Right renal pelvis (tissue), 4 donors: ENCODE measurements at regions not wholly inside any gene's neighbourhood (a gene's known extent, or its start where the extent isn't known, plus 50 kb on each side); places are given as distances from the start of the nearest gene placed in this dataset.
"Not testable (repeated sequence)": the region's sequence is repeated elsewhere in the genome, so short reads cannot be mapped to it uniquely, and the experiment has no call there.

Experiments used
- DNase-seq, 4 donors: peaks; one replicate each; pipeline ENCODE4 v3.0.0-alpha.2; 2013; ENCODE audit warnings: low read depth in 4 of 4, low spot score in 3 of 4, missing footprints in 1 of 4

DNA sequence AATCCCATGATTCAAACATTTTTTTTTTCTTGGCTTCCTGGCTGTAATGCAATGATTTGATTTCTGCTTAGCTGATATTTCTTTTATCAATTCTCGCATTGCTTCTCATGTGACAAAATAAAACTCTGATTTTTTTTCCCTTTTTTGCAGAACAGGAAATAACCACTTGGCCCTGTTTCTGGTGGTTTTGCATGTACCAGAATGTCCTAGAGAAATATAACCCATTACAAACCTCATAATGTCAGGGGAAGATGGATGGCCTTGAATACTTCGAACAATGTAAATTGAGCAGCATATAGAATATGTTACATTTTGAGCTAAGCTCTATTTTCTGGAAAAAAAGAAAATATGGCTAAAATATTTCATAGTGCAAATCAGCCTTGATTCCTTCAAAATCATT is 275.6 kb downstream of the RAP2B start:
- DNase-seq: no peak

DNA sequence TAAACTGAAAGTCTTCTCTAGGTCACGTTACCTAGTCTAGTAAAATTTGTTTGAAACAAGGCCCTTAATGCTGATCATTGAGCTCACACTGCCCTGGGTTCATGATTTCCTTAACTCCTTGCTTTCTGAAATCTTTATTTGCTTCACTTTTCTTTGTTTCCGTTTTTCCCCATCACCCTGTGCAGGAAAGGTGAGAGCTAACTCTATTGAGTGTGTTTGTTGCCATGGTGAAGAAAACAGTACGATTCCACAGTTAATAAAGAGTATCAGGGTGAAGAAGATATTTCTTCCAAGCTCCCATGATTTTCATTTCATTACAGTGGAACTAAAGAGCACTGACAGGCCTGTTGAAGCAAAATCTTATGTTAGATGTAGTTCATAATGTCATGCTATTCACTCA is 276.2 kb downstream of the RAP2B start:
- no peak for DNase-seq

DNA sequence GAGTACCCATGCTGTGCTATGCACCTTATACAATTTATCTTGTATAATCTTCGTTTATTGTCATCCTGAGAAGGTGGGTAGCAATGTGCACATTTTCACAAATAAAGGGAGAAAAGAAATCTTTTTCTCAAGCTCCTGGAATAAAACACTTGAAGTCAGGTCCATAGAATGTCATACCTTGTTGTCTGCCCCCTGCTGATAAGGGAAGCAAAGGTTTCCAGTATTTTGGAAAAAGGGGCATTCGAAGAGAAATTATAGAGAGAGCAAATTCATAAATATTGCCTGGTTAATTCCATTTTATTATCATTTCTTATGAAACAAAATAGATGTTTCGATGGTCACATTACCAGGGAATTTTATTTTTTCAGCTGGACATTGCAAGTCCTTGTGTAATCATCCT is 277.8 kb downstream of the RAP2B start:
- no peak for DNase-seq

DNA sequence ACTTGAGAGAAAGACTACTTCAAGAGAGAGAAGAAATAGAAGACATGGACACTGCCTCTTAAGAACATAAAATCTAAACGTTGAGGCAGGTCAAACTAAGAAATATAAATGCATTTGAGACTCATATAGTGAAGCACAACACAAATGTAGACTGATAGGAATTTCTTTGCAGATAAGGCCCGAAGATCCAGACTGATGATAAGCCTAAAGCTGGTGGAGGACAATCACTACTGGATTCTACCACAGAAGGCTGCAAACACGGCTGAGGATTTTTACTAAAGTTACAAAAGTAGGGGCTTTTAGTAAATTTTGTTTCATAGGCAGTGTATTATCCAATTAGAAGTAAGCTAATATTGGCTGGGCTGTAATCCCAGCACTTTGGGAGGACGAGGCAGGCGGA is 278.3 kb downstream of the RAP2B start:
- no peak for DNase-seq

DNA sequence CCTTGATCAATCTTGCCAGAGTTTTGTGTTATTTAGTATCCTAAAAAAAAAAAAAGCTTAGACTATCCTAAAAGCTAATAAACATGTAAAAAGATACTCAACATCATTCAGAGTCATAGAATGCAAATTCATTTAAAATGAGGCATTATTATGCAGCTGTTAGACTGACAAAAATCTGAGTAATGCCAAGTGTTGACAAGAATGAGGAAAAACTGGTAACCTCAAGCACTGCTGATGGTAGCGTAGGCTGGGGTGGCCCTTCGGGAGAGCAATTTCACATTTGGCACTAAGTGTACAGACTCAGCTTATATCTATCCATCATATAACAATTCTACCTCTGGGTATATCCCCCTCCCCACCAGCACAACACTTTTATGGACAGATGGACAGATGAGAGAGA is 280.4 kb downstream of the RAP2B start:
- DNase-seq: no peak

DNA sequence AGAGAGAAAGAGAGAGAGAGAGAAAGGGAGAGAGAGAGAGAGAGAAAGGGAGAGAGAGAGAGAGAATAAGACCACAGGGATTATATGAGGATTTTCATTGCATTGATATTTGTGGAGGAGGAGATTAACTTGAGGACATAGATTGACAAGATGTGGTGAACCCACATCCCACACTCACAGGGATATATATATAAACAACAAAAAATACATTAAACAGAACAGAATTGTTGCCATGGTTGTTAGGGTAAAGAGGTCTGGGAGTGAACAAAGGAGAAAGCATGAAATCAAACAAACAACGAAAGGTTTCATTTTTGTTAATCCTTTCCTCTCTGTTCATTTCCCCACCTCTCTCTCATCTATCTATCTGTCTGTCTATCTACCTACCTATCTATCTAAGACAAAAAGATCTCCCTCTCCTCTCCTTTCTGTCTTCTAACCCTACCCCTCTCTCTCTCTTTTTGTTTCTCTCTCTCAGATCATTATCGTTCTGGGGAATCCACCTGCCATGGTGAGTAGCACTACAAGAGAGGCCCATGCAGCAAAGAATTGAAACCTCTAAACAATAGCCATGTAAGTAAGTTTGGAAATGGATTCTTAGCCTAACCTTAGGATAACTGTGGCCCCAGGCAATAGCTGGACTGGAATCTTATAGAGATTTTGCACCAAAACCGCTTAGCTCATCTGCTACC is 280.9 kb downstream of the RAP2B start:
- no peak for DNase-seq

DNA sequence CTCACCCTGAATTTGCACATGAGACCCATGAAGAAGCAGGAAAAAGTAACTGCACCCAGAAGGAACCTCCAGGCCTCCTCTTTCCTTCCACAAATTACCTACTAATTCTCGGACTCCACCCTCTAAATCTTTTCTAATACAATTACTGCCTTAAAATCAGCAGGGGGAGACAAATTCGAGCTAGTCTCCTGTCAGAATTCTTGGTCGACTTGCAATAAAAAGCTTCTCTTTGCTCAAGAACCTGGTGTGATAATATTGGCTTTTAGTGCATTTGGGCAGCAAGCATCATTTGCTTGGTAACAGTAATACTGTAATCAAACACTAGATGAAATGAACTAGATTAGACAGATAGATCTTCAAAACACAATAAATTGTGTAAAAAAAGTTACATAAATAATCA is 281.9 kb downstream of the RAP2B start:
- DNase-seq: no peak

DNA sequence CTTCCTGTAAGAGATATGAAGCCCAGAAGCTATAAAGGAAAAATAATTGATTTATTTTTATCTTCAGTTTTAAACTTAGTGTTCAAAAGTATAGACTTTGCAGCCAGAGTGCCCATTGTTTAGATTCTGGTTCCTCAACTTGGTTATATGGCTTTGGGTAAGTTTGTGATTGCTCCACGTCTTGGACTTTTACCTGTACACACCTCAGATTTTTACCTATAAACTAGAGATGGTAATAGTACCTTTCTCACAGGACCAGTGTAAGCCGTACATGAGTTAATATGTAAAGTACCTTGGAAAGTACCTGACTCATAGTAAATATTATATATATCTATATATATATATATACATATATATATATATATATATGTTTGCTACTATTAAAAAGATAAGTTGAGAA is 283.8 kb downstream of the RAP2B start:
- DNase-seq: no peak

DNA sequence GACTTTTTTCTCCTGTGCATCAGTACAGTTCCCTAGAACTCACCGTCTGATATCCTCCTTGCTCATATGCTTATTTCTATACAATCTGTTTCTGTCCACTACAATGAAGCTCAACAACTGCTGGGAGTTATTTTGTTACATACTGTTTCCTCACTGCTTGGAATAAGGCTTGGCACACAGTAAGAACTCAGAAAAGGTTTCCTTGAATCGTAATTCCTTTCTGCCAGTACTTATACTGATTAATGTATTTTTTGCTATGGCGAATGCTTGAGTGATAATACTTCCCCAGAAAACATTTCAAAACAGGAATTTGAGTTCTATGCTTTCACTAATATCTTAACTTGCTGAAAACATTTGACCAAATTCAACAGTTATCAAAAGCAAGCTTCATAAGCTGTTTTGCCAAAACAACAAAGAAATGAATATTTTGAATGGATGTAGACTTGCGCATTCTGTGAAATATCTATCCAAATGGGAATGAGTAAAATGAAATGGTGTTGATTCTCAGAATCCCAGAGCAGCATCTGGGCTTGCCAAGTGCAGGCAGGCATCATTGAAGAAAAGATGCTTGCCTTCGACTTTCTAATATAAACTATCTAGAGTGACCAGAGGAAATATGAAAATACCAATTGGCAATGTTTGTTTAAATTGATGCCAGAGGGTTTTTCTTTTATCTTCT is 286.3 kb downstream of the RAP2B start:
- DNase-seq: no peak

DNA sequence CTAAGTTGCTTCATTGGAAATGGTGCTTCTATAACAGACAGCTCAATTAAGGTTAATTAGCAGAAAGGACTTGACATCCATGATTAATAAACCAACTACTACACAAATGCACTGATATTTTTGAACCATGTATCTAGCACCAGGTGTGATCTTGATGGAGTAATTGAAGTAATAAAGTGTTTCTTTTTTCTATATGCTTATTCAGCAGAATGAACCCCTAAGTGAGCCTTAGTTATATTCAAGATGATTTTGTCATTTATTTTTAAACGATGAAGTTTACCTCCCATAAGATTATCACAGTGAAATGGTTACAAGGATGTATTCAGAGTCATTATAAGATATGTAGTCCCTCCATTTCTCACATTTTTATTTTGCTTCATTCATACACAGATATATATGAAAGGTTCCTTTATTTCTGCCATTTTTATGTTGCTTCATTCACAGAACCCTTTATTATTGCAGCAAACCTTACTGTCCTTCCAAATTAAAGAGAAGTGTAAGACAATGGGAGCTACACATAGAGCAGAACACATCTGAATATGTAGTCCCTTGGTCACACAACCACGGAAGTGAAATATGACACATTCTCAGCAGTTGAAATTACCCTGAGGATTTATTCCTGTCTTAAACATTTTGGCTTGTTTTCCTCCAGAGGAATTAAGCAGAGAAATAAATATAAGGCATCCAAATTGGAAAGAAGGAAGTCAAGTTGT is 295.0 kb downstream of the RAP2B start:
- no peak for DNase-seq

DNA sequence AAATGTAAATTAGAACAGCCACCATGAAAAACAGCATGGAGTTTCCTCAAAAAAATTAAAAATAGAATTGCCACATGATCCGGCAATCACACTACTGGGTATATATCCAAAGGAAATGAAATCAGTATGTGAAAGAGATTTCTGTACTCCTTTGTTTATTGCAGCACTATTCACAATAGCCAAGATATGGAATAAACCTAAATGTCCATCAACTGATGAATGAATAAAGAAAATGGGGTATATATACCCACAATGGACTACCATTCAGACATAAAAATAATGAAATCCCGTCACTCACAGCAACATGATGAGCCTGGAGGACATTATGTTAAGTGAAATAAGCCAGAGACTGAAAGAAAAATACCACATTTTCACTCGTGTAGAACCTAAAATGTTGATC is 296.9 kb downstream of the RAP2B start:
- no peak for DNase-seq

DNA sequence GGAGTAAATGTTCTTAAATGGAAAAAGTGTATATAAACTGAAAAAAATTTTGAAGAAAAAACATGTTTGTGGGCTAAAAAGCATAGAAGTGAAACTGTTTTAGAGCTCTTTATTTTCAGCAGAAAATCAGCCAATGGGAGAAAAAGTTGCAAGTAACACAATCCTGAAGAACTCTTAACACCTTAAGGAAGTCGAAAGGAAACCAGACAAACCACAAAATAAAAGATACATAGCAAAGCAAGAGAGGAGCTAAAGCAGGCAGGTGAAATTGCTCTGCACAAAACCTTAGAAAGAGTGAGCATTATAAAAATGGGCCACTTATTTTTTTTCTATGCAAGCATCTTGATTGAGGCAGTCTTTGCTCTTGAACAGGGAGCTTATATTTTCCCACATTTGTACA is 300.5 kb downstream of the RAP2B start:
- no peak for DNase-seq

DNA sequence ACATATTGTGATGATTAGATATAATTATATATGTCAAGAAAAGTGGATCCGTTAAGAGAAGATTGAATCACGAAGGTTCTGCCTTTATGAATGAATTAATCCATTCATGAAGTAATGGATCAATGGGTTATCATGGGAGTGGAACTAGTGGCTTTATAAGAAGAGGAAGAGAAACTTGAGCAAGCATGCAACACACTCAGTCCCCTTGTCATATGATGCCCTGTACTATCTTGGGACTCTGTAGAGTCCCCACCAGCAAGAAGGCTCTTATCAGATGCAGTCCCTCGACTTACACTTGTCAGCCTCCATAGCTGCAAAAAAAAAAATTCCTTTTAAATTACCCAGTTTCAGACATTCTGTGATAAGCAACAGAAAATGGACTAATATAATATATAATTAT is 301.9 kb downstream of the RAP2B start:
- no peak for DNase-seq

DNA sequence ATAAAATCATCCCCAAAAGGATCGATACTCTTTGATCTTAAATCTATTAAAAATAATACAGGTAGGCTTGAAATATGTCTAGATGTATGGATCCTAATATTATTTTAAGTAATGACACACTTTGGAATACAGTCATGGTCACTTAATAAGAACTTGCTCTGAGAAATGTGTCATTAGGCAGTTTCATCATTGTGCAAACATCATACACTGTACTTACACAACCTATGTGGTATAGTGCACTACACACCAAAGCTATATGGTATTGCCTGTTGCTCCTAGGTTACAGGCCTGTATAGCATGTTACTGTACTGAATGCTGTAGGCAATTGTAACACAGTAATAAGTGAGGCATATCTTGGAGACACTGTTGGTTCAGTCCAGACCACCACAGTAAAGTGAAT is 307.1 kb downstream of the RAP2B start:
- no peak for DNase-seq

DNA sequence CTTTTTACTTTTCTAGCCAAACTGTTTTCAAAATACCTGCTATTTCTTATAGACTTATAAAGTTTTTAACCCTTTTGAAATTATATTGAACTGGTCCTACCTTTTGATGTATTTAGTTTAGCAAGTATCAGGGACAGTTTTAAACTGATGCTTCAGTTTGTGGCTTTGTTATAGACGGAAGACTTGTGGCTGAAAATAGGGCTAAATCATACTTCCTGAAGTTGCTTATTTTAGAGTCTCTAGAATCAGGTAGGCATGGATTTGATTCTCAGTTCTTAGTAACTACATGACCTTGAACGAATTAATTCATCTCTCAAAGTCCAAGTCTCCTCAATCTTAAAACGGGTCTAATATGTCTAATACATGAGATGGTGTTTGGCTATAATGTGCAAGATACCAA is 322.8 kb downstream of the RAP2B start:
- no peak for DNase-seq

DNA sequence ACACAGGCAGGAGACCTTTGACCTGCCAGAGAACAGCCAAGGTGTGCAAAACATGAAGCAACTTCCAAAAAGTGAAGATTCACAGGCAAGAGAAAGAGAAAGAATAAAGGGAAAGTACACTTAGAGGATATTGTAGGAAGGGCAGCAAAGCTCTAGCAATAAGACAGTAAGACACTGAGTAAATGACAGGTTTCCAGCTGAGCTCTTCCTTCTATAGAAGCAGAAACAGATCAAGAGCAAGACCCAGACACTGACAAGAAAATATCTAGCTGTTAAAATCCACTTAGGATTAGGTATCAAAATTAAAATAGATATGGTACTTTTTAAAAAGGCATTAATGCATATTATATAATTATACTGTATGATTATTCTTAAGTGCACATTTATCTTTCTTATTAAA is 333.4 kb downstream of the RAP2B start:
- DNase-seq: no peak

DNA sequence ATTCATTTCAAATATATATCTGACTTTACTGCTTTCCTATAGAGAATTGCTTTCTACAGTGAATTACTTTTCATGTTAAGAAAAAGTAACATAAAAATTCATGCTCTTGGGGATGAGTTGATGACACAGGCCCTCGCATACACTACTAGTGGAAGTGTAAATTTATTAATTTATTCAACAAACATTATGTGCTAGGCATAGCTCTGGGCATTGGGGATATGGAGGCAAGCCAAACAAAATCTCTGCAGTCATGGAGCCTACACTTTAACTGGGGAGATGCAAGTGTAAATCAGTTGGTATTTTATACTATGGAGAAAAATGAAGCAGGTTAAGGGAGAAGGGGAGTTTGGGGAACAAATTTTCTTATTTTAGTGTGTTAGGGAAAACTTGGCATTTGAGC is 340.7 kb downstream of the RAP2B start:
- no peak for DNase-seq

DNA sequence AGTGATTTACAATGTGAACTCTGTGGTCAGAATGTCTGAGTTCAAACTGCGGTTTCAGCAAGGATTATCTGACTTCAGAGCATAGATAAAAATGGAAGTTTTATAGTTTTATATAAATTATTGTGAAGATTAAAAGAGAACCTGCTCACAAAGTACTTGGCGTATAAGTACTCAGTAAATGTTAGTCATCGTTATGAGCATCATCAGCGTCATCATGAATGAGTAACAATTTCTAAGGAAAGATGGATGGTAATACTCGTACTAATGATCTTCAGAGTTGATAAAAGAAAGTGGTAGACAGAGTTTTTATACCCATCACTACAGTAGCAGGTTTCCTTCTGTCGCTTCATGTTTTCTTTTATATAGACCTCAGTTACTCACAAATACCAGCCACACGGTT is 341.8 kb downstream of the RAP2B start:
- DNase-seq: no peak

DNA sequence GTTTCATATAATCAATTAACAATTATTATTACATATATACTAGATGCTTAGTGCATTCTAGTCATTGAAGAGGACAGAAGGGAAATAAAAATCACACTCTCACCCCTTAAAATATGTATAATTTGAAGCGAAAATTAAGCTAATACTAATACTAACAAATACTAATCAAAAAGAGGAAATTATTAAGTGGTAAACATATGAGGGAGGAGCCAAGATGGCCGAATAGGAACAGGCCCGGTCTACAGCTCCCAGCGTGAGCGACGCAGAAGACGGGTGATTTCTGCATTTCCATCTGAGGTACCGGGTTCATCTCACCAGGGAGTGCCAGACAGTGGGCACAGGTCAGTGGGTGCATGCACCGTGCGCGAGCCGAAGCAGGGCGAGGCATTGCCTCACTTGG is 344.2 kb downstream of the RAP2B start:
- not testable (repeated sequence) for DNase-seq

DNA sequence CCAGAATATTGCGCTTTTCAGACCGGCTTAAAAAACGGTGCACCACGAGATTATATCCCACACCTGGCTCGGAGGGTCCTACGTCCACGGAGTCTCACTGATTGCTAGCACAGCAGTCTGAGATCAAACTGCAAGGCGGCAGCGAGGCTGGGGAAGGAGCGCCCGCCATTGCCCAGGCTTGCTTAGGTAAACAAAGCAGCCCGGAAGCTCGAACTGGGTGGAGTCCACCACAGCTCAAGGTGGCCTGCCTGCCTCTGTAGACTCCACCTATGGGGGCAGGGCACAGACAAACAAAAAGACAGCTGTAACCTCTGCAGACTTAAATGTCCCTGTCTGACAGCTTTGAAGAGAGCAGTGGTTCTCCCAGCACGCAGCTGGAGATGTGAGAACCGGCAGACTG is 344.7 kb downstream of the RAP2B start:
- not testable (repeated sequence) for DNase-seq

DNA sequence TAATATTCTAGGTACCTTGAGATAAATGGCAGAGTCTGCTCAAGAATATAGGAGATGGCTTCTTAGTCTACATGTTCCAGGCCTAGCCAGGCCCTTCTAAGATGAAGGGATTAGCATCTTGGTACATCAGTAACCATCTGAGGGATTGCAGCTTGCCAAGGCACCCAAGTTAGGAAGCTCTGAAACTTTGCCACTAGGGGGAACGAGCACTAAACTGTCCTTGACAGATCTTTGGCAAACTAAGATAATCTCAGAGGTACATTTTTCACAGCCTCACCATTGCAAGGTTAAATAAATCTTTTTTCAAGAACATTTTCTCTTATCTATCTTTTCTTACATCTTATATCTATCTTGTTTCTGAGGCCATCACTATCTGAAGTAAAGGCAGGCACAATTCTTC is 351.2 kb downstream of the RAP2B start:
- DNase-seq: no peak

DNA sequence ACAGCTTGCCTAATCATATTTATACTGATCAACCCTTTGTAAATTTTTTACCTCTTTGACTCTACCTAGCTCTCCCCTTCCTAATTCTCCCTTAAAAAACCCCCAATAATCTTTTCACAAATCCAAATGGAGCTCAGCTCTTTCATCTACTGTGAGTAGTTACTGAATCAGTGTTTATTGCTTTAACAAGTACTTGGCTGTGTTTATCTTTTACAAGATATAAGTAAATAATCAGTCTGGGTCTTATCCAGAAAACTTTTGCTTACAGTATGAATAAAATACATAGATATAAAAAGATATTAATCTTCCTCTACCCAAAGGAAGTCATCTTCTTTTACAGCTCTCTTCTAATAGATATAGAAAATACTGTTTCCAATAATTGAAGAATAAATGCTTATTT is 366.4 kb downstream of the RAP2B start:
- DNase-seq: no peak
